GM21367 (cell line): ENCODE measurements at regions not wholly inside any gene's neighbourhood (a gene's known extent, or its start where the extent isn't known, plus 50 kb on each side); places are given as distances from the start of the nearest gene placed in this dataset.

Experiments
- ATAC-seq: cut with Tn5 transposase; IDR thresholded peaks from one replicate; pipeline ENCODE4 v1.9.1; 2021; ENCODE audit not compliant: unreplicated experiment

DNA sequence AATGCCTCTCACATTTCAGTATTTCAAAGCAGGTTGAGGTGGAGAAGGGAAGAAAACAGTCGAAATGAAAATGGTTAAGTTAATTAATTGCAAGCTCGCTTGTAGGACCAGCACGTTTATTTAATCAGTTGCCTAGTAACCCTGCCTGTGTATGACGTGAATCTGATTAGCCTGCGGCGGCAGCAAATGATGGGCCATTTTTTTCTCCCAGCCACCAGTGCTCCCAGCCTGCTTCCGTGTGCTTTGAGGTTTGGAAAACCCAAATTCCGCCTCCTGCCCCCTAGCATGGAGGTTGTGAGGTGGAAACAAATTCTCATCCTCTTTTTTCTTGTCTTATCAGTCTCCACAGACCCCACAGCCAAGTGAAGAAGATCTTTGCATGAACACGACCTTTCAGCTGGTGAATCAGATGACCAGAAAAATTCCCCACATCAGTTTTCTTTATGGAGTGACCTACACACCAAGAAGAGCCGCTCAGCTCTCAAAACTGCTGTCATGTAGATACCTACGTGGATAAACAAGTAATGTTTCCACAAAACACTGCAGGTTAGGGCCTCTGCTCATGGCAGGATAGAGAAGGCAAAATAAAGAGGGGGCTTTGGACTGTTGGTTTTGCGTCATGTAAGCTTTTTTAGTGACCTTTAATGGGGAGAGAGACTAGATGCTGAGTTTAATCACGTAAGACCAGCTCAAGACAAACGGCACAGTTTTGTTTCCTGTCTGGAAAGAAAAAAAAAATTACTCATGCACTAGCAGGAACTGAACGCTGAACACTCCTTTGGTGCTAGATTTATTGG is 572.9 kb upstream of the NOX3 start:
- no peak for ATAC-seq

DNA sequence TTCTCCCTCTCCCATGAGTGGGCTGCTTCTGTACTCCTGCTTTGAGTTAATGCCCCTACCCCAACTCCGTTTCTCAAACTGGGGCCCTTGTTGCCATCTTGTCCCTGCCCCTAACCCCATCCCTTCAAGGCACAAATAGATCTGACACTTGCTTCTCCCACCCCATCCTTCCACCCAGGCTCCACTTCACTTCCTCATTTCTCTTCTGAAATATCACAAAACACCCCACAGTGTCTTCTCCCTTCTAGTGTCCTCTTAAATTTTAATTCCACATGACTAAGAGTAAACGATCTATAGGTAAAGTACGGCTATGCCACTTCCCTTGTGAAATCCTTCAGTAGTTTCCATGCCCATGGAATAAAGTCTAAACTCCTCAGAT is 571.6 kb upstream of the NOX3 start:
- ATAC-seq, result no peak

DNA sequence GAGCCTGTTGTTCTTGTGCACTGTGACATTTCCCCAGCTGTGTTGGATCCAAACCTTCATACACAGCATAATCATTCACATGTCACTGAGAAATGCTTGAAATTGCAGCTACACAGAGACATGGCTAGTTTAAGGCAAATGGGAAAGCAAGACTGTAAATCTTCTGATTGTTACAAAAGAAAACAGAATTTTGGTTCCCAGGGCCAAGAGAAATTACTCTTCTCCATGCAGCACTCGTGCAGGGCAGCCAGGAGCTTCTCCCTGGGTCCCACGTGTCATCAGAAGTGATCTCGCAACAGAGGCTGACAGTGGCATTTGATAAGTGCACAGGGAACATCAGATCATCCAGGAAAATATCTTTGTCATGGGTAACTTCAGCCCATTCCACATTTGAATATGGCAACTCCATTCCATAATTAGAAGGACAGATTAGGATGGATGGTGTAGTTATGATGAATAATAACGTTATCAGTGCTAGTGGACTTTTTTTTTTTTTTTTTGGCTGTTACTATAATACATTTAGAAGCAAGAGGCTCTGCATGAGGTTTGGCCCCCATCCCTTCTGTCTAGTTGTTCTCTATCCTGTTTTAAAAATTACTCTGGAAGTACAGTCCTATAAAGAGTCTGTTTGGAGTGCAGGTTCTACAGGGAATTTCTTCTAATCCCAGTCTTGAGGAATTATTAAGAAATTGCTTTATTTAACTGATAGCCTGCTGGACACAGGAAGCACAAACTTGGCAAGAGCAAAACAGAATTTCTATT is 571.0 kb upstream of the NOX3 start:
- ATAC-seq, result no peak

DNA sequence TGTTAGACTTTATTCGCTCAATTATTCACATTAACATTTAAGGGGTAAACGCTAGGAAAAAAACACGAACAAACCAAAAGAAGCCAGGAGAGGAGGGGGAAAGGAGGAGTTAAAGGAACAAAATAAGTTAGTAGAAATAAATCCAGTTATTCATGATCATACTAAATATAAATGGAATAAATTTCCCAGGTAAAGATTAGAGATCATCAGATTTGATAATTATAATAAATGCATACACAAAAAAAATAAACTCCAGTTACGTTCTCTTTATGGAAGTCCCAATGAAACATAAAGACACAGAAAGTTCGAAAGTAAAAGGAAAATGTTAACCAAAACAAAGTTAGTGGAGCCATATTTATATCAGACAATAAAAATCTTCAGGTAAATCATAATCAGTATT is 568.7 kb upstream of the NOX3 start:
- ATAC-seq, result no peak

DNA sequence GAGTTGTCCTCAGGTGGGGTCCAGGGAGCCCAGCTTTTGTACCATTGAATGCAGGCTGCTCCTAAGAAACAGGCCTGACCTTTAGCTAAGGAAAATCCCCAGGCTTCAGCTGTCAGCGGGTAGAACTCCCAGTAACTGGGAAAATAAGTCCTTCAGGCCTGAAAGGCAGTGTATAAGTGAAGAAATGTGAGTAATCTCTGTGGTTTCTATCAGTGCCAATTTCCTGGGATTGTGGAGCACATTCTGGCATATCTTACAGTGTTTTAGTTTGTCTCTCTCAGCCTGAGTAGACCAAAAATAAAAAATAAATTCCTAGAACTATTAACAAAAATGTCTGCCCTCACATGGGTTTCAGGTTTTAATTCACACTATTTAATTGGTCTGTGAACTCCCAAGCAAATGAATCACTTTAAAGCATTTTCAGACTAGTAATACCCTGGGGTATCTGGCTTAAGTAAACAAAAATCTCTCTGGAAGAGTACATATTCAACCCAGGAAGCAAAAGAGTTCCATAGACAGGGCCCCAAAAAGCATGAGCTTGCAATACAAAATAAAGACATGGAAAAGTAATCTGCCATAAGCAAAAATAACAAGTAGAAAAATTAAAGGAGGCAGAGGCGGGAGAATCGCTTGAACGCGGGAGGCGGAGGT is 566.2 kb upstream of the NOX3 start:
- no peak for ATAC-seq

DNA sequence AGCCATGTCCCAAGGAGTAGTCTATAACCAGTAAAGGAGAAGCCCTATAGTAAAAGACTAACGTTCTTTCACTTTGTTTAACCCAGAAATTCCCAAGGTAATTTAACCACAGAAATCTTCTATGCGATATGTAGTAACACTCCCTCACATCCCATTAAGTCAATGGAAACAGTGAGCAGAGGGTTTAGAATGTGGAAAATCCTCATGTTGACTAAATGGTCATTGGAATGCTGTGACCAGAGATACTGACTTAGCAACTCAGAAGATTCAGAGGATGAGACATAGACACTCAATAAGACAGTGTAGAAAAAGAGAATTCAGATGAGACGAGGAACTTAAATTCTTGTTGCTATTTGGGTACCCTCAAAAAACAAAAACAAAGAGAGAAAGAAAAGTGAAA is 562.2 kb upstream of the NOX3 start:
- no peak for ATAC-seq

DNA sequence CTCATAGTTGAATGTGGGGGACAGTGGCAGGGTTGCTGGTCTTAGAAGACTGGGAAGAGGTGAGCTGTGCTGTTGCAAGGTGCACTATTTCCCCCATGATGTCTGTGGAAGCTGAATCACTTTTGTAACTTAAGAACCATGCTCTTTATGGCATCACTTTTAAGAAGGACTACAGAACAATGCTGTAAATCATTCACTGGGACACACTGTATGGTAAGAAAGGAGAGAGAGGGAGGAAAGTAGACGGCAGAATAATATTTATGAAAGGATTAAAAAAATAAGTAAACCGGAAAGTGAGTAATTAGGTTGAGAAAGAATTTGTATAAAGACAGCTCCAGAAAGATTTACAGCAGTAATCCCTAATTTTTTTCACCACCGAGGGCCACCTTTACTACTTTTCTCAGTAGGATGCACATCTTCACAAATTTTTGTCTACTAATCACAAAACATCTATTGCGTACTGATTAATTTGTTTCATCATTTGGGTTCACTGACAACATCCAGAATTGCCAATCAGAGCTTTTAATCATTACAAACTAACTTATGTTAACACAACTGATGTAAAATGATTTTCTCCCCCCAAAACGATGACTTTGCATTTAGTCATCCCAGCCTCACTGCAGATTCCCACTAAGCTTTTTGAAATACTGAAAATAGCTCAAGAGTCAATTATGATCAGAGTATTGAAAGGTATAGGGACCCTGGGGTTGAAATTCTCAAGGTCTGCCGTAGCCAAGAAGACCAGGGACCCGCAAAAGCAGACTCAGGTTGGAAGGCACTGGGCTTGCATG is 560.7 kb upstream of the NOX3 start:
- ATAC-seq, result no peak

DNA sequence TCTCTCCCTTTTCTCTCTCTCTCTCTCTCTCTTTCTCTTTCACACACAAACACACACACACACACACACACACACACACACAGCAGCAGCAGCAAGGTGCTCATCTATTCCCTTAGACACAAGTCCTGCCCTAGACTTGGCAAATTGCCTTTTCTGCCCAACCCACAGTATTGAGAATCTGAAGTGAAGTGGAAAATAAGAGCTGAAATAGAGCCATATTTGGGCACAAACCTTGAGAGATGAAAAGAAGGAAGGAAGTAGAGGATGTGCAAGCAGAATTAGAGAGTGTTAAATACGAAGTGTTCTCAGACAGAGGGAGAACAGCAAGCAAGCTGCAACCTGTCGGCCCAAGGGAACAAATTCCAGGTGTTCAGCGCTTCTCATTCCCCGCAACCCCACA is 557.5 kb upstream of the NOX3 start:
- ATAC-seq, result no peak

DNA sequence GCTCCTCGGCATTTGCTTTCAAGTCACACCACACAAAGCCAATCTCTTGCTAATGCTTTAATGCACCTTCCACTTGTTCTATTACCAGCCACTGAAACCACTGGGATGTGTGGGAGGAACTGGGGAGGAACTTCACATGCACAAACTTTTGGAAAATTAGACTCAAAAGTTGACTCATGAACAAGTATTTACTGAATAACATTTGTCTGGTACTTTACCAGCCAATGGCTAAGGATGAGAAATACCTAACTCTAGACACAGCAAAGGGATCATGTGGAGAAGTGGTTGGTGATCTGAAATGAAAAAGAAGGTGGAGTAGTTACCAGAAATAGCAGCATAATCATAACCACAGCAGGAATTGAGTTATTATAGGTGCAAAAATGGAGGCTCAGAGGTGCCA is 554.0 kb upstream of the NOX3 start:
- ATAC-seq, result no peak

DNA sequence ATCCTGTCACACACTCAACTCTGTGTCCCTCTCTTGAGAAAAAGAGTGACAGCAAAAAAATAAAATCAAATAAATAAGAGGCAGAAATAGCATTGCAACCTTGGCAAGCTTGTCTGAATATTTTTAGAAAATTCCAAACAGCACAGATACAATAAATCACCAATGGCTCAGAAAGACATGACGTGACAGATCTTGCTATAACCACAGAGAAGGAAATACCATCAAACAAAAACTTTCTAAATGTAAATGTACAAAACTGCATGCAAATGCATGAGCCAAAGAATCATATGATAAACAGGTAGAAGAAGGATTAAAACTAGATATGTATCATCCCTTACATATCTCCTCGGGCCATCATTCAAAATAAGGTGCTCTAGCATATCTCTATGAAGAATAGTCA is 549.2 kb upstream of the NOX3 start:
- no peak for ATAC-seq

DNA sequence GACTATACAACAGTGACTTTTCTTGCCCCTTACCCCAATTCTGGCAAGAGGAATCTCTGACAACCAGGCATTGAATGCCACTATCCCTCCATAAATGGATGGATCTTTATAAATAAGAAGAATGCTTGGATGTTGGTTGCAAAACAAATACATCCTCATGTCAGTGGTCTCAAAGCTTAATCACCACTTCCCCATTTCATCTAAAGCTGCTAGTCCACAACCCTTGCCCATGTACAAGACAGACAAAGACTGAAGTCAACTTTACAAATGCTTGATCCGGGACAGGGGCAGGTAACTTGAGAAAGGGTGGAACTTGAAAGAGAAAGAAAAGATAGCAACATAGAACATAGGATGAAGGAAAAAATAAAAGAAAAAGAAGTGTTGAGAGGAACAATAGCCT is 540.5 kb upstream of the NOX3 start:
- ATAC-seq, result no peak

DNA sequence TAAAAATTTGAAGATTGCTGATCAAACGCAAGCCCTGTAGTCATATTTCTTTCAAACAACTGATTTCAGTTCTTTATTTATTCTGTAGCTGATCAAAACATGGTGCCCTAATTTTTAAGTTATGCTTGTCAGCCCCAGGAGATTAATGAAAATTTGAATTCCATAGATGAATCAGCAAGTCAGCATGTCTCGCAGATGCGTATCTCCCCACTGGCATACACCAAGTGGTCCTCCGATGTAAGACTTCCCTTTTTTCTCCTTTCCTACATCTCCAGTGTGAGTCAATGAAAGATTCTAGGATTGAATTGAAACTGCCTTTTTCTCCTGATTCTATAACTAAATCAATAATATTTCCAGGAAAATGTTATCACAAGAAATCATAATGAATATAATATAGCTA is 539.6 kb upstream of the NOX3 start:
- no peak for ATAC-seq

DNA sequence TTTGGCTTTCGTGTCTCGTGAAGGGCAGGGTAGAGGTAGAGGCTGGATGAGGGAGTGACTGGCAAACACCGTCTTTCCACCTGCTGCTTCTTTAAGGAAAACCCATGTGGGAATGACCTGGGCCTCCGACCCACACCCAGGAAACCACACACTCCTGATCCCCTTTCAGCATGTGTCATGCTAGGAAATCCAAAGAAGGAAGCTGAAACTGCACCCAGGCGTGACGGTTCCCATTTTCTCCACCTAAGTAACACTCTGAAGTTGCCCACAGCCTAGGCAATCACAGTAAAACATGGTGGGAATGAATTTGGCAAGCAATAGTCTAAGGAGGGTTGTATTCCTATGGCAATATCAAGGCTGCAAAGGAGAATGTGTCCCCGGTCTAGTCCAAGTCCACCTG is 538.4 kb upstream of the NOX3 start:
- ATAC-seq, result no peak

DNA sequence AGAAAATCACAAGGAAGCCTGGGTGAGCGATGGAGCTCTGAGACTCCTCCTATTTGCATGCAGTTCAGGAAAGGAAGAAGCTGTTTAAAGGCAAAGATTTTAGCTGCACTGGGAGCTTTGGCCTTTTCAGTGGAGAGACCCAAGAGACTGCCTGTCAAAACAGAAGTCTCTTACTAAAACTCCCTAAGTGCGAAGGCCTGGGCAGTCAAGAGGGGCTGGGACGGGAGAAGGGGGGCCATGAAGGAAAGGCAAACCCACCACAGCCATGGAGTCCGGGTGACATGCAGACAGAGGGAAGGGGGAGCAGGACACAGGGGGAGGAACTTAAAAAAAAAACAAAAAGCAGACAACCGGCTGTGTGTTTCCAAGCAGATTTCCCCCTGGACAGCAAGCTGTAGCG is 537.6 kb upstream of the NOX3 start:
- no peak for ATAC-seq

DNA sequence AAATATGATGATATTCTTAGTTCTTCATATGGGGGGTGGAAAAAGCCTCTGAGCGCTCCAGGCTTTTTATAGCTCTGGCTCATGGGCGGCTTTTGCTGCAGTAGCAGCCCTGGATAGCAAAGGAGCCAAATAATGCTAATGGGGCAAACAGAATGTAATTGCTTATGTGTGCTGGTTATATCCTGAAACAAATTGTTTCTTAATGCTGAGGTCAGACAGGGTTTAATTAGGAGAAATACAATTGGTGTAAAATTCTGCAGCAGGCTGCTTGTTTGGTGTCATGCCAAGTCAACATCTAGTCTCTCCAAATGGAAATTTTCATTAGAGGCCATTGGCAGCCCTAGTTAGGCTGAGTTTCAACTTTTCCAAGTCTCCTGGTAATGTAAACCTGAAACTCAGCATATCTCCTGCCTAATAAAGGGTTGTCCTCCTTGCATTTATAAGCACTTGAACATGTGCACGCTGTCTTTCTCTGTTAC is 530.1 kb upstream of the NOX3 start:
- ATAC-seq, result no peak

DNA sequence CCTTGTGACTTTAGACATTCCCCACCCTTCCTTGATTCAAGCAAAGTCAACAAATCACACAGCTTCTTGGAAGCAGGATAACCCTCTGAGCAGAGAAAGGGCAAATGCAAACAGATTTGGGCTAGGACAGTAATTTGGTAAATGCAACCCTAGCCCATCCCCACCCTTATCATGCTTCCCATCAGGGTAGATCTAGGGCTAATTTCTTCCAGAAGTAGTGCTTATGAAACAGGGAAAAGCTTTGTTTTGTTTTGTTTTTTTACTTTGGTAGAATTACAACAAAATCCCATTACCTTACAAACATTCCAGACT is 525.1 kb upstream of the NOX3 start:
- no peak for ATAC-seq

DNA sequence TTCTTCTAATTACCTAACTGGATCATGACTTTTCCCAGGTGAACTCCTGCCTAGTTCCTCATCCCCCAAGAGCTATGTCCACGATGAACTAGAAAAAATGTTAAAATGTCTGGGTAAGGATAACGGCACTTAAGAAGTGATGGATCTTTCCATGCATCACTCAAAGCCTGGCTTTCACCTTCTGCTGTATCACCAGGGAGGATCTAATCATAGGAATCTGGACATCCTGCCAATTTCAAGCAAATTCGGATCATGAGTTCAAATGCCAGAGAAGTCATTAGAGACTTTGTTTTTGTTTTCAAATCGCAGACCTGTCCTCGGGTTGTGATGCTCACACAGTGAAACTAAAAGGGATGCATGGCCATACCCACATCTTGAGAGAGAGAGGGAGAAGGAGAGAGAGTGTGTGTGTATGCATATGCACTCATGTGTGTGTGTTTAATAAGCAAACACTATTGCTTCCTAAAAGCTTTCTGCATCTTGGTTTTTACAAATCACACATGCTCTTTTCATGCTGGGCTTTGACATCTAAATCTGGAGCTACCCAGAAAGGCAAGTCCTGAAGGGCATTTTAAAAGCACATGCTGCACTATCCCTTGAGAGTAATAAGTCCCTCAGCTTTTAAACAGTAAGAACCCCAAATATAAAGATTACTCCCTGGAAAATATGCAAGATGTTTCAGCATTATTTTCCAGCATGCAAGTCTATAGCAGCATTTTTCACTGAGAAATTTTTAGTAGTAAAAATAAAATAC is 524.6 kb upstream of the NOX3 start:
- no peak for ATAC-seq

DNA sequence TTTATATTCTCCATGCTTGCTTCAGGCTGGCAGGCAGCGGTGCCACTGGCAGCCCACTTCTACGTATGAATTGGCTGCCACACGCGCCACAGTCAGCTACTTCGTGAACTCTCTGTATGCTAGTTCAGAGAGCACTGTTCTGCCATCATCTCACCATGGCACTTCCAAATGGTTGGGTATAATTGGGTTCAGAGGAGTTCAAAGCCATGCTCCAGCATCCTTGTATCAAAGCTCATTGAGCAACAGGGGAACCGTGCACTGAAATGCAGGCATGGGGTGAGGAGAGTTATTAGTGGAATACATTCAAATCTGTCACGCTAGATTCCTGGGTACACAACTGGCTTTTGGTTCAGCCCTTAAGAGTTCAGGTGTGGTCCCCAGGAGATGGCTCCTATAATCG is 519.9 kb upstream of the NOX3 start:
- no peak for ATAC-seq

DNA sequence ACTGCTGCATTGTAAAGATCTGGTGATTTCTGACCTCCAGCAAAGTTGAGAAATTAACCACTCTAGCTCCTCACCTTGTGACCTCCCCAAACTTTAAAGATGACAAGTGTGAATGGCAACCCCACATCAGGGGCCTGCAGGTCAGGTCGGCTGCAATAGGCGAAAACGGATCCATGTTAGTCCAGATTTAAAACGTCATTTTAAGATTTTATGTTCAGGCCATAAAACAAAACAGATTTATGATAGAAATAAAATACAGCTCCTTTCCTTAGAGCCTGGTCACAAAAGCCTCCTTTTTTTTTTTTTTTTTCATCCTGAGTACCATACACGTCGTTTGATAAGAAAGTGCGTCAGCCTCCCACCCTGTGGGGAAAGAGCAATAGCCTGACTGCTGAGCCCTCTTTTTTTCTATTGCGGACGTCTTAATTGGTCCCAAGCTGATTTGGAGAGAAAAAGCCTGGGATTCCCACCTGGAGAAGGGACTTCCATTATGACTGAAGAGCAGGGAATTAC is 519.2 kb upstream of the NOX3 start:
- ATAC-seq, result no peak

DNA sequence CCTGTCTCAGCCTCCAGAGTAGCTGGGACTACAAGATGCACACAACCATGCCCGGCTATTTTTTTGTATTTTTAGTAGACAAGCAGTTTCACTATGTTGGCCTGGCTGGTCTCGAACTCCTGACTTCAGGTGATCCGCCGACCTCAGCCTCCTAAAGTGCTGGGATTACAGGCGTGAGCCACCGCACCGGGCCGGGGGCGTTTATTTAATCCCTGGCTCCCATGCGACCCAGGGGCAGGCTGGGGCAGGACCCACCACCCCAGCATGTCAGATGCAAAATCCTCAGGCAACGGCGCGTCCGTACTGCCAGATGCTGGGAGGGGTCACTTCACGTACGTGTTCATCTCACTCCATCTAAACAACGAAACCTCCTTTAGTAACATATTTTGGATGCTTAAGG is 518.7 kb upstream of the NOX3 start:
- no peak for ATAC-seq
